CD4-positive, alpha-beta T cell treated with Interleukin-4 for 4 hours (primary cell): ENCODE measurements at regions not wholly inside any gene's neighbourhood (a gene's known extent, or its start where the extent isn't known, plus 50 kb on each side); places are given as distances from the start of the nearest gene placed in this dataset.
"Not testable (repeated sequence)": the region's sequence is repeated elsewhere in the genome, so short reads cannot be mapped to it uniquely, and the experiment has no call there.

ENCODE experiments used
- DNase-seq: peaks from one replicate; pipeline ENCODE4 v3.0.0-alpha.2; 2020

DNA sequence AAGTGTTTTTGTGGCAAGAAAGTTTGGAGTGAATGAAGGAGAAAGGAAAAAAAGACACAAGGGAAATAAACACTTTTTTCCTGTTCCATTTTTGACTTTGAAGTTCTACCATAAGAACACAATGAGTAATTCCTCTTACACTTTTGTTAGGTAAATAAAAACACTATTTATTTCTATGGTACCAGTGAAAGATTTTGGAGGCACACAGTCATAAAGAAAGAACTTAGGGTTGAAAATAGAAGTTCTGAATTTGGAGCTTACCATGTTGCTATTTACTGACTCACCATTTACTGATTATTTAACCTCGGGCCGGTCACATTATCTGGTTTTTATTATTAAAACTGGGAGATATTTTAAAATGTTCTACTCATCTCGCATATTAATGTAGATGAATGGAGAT, 367.8 kb downstream of the TLE1 start:
- no peak for DNase-seq

DNA sequence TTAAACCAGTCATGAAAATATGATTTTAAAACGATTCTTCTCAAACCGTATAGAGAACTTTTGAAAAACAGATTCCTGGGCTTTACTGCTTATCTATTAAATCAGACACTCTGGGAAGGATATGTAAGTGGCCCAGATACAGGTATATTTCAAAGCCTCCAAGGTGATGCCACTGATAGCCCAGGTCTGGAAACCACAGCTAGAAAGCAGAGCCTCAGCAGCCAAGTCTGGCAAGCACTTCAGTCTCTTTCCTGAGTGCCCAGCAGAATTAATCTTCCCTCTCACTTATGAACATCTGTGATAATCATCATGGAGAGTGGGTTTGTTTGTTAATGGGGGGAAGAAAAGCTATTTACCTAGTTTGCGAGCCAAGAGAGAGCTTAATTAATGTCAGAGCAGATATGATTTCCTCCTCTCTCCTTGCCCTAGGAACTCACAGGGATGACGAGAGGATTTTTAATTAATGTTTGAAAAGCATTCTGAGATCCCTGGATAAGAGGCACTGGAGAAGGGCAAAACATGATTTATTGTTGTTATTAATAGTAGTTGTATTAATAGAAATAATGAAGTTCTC, 368.4 kb downstream of the TLE1 start:
- no peak for DNase-seq

GRCh38 chr9:81318571-81318970, 370.8 kb downstream of the TLE1 start:
- DNase-seq = no peak

- no peak for DNase-seq
Measured at GRCh38 chr9:81317939-81318338, 371.4 kb downstream of the TLE1 start.

DNA sequence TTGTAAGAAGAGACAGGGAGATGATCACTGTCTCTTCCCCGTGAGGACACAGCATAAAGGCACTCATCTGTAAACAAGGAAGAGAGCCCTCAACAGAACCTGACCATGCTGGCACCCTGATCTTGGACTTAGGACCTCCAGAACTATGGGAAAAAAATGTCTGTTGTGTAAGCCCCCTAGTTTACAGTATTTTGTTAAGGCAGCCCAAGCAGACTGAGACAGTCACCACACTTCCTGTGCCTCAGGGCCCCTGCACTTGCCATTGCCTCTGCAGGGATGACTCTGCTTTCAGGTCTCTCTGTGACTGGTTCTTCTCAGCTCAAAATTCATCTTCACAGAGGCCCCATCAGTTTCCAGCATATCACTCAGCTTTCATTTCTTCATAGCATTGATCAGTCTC, 372.1 kb downstream of the TLE1 start:
- DNase-seq = no peak

GRCh38 chr9:81314490-81314889, 374.9 kb downstream of the TLE1 start:
- DNase-seq = no peak

DNA sequence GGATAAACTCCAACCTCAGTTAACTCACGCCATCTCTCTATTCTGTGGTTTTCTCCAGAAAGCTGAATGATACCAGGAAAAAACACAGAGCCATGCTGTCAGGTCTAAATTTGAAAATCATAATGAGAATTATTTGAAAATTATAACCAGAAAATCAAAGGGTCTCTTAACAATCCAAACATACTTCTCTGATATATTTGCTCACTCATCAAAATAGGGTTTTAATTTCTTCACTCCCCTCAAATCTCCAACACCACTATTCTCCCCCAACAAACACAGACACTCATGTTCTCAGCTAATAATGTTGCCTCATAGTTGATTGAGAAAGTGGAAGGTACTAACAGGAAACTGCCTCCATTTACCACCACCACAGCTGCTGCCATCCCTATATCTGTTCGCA, 375.5 kb downstream of the TLE1 start:
- DNase-seq = no peak

- DNase-seq = no peak
Measured at GRCh38 chr9:81312346-81312745, 377.0 kb downstream of the TLE1 start.

DNA sequence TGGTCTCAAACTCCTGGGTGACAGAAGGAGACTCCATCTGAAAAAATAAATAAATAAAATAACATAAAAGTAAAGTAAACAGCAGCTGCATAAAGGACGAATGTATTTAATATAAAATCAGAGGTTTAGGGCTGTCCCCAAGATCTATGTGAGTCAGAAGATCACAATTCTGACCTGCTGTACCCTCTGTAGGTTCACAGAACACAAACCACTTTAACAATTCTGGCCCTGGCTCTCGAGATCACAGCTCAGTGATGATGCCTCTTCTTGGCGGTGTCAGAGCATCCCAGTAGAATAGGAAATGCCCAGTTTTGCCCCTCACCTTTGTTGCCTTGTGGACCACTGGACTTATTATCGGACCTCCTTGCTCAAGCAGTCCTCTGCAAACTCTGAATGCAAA, 380.9 kb downstream of the TLE1 start:
- DNase-seq = no peak

DNA sequence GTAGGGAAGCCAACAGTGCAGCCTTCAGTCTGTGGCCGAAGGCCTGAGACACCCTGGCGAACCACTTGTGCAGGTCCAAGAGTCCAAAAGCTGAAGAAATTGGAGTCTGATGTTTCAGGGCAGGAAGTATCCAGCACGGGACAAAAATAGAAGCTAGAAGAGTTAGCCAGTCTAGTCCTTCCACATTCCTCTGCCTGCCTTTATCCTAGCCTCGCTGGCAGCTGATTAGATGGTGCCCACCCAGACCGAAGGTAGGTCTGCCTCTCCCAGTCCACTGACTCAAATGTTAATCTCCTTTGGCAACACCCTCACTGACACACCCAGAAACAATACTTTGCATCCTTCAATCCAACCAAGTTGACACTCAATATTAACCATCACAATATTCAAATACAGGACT, 381.6 kb downstream of the TLE1 start:
- not testable (repeated sequence) for DNase-seq

GRCh38 chr9:81305561-81306182, 383.7 kb downstream of the TLE1 start:
- no peak for DNase-seq

DNA sequence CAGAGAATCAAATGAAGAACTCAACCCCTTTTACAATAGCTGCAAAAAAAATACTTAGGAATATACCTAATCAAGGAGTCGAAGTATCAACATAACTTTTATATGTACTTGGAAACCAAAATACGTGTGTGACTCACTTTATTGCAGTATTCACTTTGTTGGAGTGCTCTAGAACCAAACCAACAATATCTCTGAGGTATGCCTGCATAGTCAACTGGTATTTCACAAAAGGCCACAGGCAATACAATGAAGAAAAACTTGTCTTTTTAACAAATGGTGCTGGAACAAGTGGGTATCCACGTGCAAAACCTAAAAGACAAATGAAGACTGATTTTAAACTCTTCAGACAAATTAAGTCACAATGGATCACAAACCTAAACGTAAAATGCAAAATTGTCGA, 385.7 kb downstream of the TLE1 start:
- no peak for DNase-seq

- DNase-seq = no peak
Measured at GRCh38 chr9:81293651-81294050, 395.7 kb downstream of the TLE1 start.

- no peak for DNase-seq
Measured at GRCh38 chr9:81292056-81292805, 397.1 kb downstream of the TLE1 start.

- DNase-seq = no peak
Measured at GRCh38 chr9:81289622-81290021, 399.7 kb downstream of the TLE1 start.

DNA sequence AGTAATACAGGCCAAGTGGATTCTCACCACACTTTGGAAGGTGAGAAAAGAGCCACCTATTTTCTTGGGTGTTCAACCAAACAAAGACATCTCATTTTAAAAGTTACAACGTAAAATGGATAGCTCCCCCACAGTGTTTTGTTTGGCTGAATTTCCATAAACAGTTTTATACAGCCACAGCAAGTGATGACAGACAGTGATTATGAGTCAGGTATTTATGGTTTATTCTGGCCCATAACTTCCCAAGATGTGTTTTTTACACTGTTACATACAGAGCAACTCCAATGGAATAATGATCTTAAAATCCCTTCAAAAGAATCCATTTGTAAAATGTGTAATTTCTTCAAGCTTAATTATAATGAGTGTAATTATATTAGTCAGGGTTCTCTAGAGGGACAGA, 421.3 kb downstream of the TLE1 start:
- DNase-seq = no peak

DNA sequence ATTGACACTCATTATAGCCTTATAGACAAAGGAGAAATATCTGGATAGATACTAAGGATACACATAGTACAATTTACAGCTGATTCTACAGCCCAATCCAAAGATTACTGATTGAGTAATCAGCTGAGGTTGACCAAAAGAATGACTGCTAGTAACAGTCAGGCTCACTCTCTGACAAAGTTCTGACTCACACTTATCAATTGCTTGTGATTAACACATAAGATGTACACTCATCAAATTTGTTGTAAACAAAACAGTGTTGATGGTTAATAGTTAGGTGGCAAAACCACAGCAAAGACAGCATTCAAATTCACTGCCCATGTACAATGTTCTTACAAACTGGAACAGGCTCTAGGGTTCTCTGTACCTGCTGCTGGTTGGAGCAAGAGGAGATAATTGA, 422.7 kb downstream of the TLE1 start:
- no peak for DNase-seq

DNA sequence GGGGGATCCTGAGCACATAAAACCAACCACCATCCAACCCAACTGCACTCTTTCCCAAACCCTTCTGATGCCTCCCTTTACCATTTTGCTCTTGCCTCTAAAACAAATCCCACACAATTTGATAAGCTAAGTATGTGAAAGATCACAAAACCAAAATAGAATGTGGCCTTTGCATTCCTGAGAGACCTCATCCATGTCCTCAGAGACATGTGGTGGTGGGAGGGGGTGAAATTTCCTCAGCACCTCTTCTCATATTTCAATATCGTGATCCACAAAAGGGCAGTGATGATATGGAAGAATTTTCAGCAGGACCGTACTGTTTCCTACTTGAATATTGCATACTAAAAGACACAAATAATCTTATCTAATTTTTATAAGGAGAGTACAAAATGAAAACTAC, 423.3 kb downstream of the TLE1 start:
- DNase-seq = no peak

- no peak for DNase-seq
Measured at GRCh38 chr9:81264516-81264915, 424.8 kb downstream of the TLE1 start.

- no peak for DNase-seq
Measured at GRCh38 chr9:81259896-81260295, 429.5 kb downstream of the TLE1 start.

DNA sequence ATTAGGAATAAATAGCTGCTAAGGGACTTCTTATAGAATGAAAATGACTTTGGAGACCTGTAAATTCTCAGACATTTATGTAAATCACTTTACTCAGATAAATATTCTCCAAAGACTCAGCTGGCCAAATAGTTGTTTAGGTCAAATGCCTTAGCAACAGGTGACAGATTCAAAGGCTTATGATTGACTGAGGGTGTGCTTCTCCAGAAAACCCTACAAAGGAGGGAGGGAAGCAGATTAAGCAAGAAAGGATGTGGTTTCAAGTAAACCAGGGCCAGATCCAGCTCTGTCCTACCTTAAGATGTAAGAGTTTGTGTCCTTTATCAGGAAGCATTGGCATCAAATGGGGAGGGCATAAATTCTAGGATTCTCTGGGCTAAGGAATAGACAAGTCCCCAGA, 433.0 kb downstream of the TLE1 start:
- DNase-seq = no peak

DNA sequence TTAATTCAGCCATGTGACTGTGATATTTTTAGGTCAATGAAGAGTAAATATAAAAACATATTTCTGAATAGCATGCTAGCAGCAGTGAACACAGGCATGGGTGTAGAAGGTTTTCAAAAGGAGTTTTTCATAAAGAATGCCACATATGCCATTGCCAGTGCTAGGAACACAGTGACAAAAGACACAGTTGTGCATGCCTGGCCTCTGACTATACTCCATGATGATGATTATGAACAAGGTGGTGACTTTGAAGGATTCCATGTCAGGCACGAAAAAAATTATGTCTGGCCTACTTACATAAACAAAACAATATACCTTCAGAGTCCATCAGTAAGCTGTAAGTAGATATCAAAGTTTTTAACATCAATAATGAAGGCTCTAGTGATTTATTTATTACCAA, 438.7 kb downstream of the TLE1 start:
- DNase-seq = no peak

GRCh38 chr9:81250041-81250440, 439.3 kb downstream of the TLE1 start:
- DNase-seq = no peak

DNA sequence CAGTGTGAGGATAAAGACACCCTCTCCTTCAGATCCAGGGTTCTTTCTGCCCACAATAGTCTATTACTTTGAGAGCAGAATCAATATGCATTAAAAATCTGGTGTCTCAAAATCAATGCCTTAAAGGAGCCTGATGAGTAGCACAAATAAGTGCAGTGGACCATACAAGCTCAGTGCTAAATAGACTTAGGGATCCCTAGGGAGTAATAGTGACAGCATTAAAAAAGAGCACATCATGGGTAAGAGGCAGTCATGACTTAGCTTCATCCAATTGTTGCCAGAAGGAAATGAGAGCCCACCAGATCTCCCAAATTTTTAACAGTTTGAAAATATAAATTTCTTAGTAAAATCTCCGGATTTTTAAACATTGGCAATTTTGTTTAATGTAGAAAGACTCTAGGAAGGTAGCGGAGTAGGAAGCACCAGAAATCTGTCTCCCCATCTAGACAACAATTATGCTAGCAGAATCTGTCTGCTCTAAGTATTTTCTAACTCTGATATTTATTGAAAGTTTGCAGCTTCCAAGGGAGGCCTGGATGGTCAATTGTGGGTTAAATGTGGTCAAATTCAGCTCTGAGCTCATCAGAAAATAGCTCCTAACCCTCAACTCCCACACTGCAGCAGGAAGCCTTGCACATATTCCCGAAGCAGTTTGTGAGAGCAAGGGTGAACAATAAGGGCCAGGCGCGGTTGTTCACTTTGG, 443.9 kb downstream of the TLE1 start:
- no peak for DNase-seq
